Activated CD4-positive, alpha-beta T cell treated with anti-CD3 and anti-CD28 coated beads, Interleukin-2, Interleukin-4, amounts not matched to agents 100 ng/mL and 50 ng/mL, durations not matched to agents 16 hours and 8 hours (primary cell): ENCODE measurements at regions not wholly inside any gene's neighbourhood (a gene's known extent, or its start where the extent isn't known, plus 50 kb on each side); places are given as distances from the start of the nearest gene placed in this dataset.
"Not testable (repeated sequence)": the region's sequence is repeated elsewhere in the genome, so short reads cannot be mapped to it uniquely, and the experiment has no call there.

Experiments
- DNase-seq: peaks from one replicate; pipeline ENCODE4 v3.0.0-alpha.2; 2020; ENCODE audit warnings: low spot score

DNA sequence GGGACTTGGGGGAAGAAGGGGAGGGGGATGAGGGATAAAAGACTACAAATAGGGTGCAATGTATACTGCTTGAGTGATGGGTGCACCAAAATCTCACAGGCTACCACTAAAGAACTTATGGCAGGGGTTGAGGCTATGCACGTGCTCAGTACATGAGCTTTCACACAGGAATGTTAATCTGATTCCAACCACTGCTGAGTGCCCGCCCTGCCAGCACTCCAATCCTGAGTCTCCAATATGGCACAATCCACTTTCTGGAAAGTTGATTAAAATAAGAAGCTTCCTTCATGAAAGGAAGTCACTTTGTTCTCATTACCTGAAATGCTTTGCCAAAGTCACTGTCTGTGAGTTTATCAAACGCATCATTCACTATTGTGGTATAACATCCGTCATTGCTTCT, 463.0 kb downstream of the IRS2 start:
- DNase-seq = no peak

DNA sequence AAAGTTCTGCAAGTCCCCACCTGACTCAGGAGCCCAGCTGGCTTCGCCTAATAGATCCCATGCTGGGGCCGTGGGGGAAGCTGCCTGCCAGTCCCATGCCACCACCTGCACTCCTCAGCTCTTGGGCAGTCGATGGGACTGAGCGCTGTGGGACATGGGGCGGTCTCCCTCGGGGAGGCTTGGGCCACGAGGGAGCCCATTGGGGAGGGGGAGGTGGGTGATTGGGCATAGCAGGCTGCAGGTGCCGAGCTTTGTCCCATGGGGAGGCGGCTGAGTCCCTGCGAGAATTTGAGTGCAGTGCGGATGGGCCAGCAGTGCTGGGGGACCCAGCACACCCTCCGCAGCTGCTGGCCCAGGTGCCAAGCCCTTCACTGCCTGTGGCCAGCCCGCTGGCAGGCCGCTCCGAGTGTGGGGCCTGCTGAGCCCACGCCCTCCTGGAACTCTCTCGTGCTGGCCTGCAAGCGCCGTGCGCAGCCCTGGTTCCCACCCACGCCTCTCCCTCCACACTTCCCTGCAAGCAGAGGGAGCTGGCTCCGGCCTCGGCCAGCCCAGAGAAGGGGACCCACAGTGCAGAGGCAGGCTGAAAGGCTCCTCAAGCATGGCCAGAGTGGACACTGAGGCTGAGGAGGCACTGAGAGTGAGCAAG, 467.3 kb downstream of the IRS2 start:
- DNase-seq = no peak

DNA sequence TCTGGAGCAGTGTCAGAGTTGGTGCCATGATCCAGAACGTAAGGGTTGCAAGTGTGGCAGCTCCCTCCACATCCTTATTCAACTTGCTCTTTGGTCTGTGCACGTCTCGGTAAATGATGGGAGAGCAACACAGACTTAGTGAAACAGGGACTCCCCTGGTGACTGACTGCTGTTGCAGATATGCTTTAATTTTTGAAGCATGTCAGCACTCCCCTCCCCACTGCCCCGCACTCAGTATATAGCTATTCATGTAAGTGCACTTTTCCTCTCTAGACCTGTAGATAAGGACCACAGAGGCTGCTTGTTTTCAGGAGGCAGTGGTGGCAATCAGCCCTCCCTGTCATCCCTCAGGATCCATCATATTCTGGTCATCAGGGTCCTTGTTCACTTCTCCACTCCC, 470.9 kb downstream of the IRS2 start:
- DNase-seq = no peak

DNA sequence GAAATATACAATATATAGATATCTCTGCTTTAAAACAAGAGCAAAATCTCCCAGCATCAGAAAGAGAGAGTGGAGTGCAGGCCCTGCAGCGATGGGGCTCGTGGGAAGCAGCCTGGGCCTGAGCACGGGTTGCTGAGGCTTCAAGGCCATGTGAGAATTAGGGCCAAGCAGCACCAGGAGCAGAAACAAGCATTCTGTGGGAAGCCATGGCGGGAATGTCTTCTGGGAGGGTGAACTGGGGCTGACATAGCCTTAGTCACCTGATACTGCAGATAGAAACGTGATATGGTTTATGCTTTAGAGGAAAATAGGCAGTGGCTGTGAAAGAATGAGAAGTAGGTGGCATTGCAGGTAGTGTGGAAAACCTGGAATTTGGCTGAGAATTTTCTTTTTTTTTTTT, 472.3 kb downstream of the IRS2 start:
- no peak for DNase-seq

DNA sequence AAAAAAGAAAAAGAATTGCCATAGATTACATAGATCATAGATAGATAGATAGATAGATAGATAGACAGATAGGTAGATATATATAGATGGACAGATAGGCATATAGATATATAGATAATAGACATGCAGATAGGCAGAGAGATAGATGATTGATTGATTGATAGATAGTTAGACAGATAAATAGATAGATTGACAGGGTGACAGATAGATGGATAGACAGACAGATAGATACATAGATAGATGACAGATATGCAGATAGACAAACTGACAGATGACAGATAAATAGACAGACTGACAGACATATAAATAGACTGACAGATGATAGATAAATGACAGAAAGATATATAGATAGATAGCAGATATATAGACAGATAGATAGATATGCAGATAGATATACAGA, 474.0 kb downstream of the IRS2 start:
- DNase-seq = no peak

DNA sequence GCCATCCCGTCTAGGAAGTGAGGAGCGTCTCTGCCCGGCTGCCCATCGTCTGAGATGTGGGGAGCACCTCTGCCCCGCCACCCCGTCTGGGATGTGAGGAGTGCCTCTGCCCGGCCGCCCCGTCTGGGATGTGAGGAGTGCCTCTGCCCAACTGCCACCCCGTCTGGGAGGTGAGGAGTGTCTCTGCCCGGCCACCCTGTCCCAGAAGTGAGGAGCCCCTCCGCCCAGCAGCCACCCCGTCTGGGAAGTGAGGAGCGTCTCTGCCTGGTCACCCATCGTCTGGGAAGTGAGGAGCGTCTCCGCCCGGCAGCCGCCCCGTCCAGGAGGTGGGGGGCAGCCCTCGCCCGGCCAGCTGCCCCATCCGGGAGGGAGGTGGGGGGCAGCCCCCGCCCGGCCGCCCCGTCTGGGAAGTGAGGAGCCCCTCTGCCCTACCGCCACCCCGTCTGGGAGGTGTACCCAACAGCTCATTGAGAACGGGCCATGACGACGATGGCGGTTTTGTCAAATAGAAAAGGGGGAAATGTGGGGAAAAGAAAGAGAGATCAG, 474.9 kb downstream of the IRS2 start:
- DNase-seq = not testable (repeated sequence)

DNA sequence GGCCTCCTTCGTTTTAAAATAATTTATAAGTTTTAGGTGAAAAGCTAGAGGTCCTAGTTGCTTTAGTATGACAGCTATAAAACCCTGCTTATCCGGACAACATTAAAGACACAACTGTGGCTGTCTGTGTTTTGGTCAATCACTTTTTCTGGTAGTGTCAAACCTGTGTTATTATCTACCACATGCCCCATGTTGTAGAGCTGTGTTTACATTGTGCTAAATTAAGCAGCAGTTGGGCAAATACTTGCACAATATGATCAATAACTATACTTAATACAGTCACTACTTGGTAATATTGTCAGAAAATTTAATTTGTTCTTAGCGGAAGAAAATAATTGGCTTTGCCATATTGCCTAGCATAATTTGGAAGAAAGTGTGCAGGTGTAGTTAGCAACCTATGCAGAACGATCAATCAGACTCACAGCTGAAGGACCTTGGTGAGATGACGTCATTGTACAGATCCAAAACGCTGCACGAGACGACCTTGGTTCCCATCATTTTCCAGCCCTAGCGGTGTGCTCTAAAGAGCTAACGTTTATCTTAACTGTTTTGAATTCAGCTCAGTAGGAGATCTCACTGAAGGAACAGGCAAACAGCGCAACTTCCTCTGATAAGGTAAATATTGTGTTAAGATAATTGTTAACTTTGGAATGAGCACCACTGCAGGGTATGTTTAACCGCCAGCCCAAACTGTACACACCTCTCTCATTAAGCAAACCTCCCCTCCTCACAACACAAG, 476.6 kb downstream of the IRS2 start:
- no peak for DNase-seq

DNA sequence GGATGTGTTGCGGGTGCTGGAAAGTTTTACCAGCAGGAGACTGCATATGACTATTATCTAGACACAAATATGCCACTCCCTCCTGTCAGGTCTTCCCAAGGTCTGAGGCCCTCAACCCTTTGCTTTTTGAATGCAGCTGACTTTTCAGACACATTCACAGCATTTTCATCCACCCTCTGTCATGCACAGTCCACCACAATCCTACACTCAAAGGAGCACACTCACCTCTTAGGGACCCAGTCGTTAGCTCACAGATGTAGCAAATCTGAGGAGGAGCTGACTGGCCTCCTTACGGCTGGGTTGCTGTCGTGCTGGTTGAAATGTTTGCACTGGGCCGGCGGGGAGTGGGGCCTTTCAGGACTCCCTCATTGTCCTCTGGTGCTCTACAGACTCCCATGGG, 479.4 kb downstream of the IRS2 start:
- DNase-seq = no peak

DNA sequence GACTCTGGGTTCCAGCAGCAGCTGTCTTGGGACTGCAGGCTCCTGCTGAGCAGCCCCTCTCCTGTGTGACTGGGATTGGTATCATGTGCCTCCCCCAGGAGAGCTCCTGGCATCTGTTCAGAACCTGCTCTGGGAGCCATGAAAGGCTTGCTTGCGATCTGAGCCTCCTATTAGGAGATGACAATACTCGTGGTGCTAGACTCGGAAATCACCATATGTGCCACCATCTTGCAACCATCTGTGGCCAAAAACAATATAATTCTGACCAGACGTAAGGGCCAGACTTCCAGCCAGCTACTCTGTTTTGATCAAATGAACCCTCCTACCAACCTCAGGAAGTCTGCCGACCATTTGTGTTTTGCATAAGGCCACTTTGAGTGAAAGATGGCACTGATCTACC, 484.7 kb downstream of the IRS2 start:
- DNase-seq = no peak

DNA sequence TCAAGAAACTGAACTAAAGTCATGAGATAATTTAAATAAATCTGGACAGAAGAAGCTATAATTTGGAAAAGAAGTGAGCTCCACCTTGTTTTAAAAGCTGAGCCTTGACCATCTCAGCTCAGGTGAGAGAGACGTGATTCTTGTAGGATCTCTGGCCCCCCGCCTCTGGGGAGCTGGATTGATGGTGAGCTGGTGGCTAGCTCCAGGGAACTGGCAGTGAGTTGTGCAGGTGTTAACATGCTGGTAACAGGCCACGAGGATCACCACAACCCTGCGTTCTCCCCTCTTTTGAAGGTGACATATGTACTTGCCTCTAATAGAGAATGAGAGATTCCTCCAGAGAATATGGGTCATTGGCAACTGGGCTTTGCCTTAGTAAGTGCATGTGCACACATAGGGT, 485.1 kb downstream of the IRS2 start:
- no peak for DNase-seq

DNA sequence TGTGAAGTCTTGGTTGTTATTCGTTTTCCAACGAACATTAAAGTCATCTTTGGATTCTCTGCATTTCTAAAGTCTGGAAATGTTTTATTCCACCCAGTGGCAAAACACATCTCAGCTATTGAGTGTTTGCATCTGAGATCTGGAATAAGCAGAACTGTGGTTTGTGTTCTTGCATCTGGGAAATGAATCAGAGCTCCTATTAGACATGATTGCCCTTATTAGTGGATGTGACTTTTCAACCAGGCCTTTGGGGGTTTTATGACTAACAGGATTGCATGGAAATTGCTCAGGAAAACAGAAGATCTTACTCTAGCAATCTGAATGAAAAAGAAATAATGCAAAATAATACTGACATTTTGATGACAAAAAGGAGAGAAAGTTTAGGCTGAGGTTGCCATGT, 488.8 kb downstream of the IRS2 start:
- DNase-seq = no peak

DNA sequence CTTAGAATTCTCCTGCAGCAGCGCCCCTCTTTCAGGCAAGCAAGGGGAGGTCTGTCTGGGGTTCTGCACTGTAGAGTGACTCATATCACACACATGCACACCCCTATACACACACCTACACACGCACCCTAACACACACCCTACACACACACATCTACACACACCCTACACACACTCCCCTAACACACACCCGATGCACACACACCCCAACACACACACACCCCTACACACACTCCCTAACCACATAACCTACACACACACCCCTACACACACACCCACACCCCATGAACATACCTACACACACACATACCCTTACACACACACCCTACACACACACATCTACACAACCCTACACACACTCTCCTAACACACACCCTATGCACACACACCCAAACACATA, 493.2 kb downstream of the IRS2 start:
- no peak for DNase-seq

DNA sequence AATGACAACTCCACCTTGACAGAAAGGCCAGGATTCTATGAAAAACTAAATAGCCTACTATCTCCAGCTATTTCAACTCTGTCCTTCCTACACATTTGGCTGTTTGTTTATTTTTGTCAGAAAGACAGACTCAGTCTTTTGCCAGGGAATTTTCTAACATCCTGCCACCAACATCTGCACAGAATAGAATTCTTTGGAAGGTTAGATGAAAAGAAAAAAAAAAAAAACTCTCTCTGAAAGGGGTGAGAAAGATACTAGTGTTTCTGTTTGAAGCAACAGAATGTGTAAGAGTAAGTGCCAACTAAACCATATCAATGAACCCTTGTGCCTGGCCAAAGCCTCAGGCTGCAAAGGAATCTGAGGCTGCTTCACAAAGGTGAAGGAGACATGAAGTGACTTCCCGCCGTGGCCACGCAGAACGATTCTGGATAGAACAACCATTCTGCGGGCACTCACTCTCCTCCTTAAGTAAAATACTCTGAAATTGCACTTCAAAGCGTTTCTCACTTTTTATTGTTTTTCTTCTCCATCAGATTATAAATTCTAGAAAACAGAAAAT, 498.2 kb downstream of the IRS2 start:
- no peak for DNase-seq

DNA sequence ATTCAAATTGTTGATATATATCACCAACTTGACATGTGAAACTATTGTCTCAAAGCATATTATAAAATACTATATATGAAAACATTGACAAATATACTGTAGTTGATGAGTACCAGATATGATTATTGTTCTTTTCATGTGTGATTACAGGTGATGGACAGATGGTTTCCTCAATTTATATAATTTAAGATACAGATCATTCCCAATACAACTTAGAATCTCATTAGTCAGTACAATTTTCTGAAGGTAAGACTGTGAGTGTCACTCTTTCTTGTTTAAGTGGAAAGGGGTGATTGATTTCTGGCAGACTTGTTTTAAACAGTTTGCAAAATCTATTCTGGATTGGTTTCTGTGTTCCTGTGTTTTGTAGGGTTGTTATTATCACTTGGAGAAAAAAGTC, 498.8 kb downstream of the IRS2 start:
- no peak for DNase-seq

DNA sequence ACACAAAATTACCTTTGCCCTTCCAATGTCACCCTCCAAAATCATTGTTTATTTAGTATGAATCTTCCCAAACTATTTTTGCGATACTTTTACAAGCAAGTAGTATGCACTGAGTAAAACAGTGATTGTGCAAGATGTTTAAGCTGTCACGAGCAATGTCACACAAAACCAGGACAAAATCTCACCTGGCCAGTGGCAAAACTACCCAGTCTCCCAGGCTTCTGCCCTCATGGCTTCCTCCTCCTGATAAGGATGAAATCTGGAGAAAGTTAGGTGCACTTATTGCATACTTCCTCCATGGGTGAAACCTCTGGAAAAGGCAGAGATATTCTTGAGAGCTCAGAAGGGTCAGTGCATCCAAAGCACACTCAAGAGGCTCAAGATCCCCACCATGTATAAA, 500.8 kb downstream of the IRS2 start:
- DNase-seq = no peak

DNA sequence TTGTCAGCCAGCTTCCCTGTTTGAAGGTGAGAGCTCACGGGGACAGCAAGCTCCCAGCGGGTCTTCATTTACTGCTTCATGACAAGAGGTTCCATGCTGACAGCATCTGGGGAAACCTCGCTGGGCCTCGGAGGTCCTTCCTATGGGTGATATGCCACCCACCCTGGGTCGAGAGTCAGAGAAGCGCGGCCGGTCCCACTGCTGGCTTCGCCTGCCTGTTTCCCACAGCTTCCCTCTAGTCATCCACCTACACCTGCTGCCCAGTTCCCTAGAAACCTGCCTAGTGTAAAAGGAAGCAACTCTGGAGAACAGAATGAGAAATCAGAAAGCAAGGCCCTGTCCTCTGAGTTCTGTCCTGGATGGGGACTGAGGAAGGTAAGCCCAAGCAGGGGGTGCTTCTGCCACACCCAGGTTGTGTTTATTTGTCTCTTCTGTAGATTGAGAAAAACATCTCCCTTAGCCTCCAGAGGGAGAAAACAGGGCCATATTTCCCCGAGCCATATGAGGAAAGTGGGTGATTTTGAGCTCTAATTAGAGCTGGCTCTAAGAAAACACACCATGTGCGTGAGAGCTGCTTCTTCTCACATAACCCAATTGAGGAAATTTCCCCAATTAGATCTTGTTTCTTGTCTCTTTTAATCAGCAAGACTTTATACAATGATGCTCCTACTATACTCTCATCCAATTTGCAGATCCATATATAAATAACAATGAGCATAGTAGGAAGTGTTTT, 504.3 kb downstream of the IRS2 start:
- DNase-seq = no peak

DNA sequence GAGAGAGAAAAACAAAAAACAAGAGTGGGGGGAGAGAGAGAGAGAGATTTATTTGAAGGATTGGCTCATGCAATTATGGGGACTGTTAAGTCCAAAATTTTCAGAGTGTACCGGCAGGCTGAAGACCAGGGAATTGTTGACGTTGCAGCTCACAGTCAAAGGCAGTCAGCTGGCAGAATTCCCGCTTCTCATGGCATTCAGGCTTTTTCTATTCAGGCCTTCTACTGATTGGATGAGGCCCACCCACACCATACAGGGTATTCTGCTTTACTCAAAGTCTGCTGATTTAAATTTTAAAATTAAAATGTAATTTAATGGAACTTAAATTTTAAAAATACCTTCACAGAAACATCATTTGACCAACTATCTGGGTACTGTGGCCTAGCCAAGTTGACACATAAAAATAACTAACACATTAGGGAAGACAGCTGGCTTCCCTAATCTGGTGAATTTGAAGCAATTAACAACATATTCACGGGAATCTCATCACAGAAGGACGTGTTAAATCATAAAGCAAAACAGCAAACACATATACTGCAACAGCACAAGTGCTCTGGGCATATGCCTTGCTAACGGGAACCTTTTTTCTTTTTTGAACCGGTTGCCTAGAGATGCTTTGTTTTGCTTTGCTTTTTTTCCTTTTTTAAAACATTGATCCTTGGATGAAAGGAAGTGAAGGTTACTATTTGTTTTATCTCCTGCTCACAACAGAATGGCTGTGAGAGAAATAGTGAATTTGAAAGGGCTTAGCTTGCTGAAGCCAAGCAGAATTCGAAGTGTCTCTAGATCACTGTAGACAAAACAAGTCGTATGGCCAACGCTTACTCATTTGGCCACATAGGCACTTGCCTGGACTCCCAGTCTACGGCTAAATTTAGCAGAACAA, 505.1 kb downstream of the IRS2 start:
- DNase-seq = no peak

DNA sequence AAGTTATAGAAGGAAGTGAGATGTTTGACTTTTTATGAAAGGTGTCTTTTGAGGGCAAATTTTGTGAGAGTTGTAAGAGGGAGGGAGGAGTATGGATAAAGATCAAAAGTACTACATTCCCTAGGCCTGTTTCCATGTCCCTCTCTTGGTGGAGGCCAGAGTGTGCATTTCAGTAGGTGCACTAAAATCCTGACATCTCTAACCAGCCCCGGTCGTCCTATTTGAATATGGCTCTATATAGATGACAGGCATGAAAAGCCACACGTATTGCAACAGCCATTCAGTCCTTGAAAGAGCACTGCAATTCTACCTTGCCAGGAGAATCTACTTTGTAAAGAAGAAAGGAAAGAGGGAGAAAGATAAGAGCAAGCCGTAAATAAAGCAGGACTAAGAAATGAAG, 510.1 kb downstream of the IRS2 start:
- DNase-seq = no peak

DNA sequence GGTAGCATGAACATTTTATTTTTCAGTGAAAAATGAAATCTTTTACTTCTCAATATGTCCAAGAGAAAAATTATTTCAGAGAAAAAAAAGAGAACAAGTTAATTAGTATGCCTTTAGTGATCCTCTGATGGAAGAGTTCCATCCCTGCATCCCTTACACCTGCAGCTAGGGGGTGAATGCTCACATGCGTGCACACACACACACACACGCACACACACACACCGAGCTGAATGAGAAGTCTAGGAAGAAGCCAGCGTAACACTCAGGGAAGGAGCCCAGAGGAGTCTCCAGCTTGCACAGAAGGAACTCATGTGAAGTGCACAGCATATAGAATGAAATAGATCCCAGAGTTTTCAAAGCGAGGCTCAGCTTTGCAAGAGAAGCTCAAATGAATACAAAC, 510.5 kb downstream of the IRS2 start:
- no peak for DNase-seq

DNA sequence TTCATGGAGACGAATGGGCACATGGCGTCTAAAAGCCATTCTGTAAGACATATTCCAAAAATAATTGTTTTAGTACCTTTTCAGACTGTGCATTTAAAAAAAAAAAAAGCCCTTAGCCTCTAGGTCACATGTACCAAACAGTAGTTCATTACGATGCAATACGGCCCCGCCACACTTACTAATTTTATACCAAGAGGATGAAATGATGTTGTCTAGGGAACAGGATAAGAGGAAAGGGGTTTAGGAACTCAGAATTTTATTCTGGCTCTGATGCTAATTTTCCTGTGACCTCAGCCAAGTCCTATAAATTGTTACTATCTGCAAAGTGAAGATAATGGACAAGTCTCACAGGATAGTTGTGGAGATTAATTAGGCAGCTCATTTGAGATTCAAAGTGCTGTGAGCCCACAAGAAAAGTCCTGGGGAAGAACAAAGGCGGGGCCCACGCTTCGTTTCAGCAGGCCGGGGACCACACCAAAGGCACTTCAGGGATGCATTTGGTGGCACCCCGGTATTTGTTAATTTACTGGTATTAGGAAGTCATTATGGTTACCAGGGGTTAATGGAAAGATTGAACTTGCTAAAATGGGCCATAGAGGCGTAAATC, 511.1 kb downstream of the IRS2 start:
- no peak for DNase-seq

DNA sequence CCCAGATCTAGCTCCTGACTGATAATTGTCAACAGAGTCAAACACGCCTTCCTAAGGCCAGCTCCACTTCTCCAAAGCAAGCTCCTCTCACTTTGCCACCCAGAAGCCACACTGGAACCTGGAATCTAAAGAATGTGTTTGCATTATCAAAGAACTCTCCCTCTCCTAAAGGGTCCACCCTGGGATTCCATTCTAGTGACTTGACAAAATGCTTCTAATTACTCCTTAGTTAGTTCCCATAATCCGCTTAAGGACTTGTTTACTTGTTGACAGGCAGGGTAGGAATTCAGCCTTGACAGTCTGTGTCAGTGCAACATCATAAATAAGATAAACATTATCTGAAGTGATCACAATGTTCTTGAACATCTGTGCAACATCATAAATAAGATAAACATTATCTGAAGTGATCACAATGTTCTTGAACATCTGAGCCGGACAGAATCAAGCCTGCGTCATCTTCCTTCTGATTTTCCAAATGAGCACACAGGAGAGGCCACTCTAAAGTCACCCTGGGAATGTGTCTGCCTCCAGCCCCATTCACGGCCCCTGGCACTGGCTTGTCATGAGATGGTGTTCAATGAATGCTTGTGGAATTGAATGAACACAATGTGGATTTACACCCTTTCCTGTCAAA, 512.1 kb downstream of the IRS2 start:
- no peak for DNase-seq
